RPMI8226 (cell line): ENCODE measurements at regions not wholly inside any gene's neighbourhood (a gene's known extent, or its start where the extent isn't known, plus 50 kb on each side); places are given as distances from the start of the nearest gene placed in this dataset.

Experiments
- DNase-seq: peaks from one replicate; pipeline ENCODE4 v3.0.0-alpha.2; 2015

- DNase-seq: no peak
These were observed 118.5 kb upstream of the NWD2 start for GRCh38 chr4:37126051-37126450.

DNA sequence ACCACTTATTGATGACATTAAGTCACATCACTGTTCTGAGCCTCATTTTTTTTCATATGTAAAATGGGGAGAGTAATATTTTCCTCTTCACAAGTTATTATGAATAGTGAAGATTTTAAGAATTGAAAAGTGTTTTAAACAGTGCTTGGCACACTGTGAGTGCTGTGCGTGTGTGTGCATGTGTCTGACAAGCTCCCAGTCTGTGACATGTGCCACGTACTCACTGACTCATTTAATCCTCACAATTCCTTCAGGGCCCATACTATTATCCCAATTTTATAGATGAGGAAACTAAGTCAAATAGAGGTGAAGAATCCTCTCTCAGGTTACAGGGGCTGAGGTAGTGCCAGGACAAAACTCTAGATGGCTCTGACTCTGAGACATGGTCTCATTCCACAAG is 114.1 kb upstream of the NWD2 start:
- DNase-seq: no peak

DNA sequence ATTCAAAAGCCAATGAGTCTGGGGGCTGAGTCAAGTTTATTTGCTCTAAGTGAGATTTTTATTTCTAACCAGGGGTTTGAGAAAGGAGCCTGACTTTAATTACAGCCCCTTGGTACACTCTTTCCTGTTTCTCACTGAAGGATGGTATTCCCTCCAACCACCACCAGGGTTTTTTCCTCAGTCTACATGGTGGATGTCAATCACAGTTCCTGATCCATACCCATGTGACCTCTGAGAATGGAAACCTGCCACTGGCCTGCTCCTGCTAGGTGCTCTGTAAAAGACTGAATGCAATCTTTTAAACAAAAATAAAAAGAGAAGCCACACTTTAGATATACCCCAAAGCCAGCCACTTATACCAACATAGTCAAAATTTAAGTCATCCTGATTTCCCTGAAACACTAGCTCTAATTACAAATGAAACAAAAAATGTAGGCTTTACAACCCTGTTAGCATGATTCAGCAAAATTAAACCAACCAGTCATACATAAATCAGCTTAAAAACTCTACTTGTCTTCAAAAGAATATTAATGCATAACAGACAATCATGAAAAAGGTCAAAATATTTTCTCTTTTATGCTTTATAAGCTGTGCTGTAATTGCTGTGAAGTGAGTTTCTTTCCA is 112.1 kb upstream of the NWD2 start:
- DNase-seq: no peak

DNA sequence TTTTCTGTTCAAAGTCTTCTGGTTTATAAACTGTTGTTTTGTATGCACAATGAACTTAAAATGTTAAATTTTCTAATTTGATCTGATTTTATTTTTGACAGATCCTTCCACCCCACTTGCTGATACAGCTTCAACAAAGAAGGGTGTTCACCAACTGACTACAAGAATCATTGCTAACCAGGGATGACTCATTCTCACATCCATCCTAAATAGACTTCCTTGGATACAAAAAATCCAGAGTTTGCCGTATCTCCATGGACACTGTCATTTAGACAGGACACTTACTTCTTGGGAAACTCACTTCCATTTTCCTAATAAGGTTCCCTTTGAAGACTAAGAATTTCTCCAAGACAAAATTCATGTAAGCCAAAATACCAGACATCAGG is 111.6 kb upstream of the NWD2 start:
- no peak for DNase-seq

GRCh38 chr4:37138019-37138653 is 106.4 kb upstream of the NWD2 start:
- no peak for DNase-seq

DNA sequence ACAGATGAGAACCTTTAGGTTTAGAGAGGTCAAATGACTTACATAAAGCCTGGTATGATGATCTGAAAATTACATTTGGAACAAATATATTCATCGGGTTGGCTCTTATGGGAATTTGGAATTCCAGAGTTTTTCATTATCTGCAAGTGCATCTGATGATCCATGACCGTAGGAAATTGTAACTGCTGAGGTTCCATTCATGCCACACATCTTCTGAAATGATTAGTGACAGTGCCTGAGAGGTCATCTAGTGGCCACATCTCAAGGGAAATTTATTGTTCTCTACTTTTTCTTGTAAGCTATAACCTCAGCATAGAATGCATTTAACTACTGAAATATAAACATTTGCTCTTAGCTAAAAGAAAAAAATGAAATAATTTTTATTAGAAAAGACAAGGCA is 105.8 kb upstream of the NWD2 start:
- DNase-seq: no peak

- DNase-seq: no peak
These were observed 104.6 kb upstream of the NWD2 start for GRCh38 chr4:37139987-37140386.

DNA sequence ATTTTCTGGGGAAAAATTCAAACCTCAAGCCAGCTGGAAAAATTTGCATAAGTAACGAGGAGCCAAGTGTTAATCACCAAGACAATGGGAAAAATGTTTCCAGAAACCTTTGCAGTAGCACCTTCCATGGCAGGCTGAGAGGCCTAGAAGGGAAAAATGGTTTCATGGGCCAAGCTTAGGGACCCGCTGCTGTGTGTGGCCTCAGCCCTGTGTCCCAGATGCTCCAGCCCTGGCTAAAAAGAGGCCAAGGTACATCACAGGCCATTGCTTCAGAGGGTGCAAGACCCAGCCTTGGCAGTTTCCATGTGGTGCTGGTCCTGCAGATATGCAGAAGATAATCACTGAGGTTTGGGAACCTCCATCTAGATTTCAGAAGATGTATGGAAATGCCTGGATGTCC is 98.3 kb upstream of the NWD2 start:
- DNase-seq: no peak

- DNase-seq: no peak
These were observed 86.9 kb upstream of the NWD2 start for GRCh38 chr4:37157476-37158167.

- no peak for DNase-seq
These were observed 83.9 kb upstream of the NWD2 start for GRCh38 chr4:37160653-37161052.

- DNase-seq: no peak
These were observed 78.7 kb upstream of the NWD2 start for GRCh38 chr4:37165844-37166243.

DNA sequence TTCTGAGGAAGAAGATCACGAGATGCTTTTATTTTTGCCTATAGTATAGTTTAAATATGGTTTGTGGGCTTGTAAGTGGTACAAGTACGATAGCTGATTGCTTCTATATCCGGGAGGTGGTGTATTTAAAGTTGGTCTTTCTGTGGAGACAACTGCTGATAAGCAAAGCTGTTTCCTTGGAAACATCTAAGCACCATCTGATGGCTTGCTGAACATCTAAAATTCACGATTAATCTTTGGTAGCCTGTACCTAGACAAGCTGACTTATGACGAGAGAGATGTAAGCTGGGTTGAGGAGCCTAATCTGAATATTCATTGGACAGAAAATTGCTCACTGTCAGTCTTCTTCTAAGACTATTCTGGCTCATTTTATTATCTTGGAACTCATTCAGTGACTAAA is 74.6 kb upstream of the NWD2 start:
- no peak for DNase-seq

GRCh38 chr4:37188100-37188499 is 56.4 kb upstream of the NWD2 start:
- no peak for DNase-seq
